Bone marrow (tissue), 2 donors: ENCODE measurements at regions not wholly inside any gene's neighbourhood (a gene's known extent, or its start where the extent isn't known, plus 50 kb on each side); places are given as distances from the start of the nearest gene placed in this dataset.
A peak's percentile ranks its signal among the peaks of the same experiment; 100 is the strongest.
"Not testable (repeated sequence)": the region's sequence is repeated elsewhere in the genome, so short reads cannot be mapped to it uniquely, and the experiment has no call there.

Experiments used
- DNase-seq, 2 donors: peaks; one replicate each; lab custom pipeline; 2025; lab: John Stamatoyannopoulos, UW

DNA sequence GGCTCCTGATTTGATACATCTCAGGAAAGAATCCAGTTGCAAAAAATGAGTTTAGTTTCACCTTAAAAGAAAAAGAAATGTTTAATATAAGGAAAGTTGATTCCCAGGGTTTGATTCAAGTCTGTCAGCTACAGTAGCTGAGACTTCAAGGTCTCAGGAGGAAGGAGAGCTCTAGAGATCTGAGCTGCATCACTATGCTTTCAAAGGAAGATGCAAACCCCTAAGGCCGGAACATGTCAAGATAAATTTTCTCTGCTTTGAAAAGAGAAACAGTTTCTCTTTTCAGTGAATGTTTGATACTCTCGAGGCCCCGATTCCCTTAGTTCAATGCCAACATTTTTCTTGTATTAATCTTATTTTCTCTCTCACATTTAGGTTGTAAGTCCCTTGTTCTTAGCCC, 128.6 kb downstream of the RGPD3 start:
- no peak for DNase-seq

DNA sequence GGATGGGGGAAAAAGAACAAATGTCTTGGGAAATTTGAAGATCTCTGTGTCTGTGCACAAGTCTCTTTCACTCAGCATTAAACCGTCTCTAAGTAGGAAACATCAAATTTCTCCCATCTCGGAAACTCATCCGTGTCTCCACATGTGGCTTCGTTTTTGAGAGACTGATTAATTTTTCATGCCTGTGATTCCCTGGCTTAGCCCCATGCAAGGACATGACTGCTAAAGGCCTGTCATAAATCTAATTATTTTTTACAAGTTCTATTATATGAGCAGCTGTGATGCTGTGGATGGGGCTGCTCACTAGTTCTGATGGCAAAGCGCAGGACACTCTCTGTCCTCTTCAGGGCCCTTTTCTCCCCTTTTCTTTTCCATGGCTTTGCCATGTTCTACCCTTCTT, 129.1 kb downstream of the RGPD3 start:
- no peak for DNase-seq

DNA sequence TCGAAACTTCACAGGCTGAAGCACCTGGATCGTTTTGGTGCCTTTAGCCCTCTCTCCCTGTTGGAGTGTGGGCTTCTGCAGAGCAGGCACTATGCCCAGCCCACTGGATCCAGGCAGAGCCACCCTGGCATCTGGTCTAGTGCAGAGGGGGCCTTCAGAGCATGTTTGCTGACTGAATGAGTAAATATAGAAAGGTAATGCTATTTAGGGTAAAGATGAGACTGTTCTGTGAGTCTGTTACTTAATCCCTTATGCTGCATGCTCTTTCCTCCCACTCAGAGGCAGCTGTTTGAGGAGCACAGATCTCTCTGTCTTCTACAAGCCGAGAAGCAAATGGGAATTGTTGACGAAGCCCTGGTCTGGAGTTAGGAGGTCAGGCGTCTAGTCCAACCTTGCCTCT, 130.2 kb downstream of the RGPD3 start:
- DNase-seq = no peak

- no peak for DNase-seq
Measured at GRCh38 chr2:106336737-106337136, 131.5 kb downstream of the RGPD3 start.

- DNase-seq = no peak
Measured at GRCh38 chr2:106336108-106336507, 132.1 kb downstream of the RGPD3 start.

DNA sequence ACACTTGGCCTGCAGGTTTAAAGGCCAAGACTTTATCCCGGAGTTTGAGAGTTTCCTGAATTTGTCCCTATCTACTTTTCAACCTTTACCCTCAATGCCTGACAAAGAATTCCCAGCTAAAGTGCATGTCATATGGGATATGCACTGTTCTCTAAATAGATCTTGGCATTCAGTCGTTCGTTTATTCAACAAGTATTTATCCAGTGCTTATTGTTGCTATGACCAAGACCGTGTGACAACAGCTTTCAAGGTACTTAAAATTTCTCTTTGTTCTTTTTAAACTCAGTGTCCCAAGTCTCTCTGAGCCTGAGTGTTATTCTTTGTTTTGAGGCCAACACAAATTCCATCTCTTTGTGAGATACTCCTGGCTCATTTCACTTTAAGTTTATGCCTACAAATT, 133.4 kb downstream of the RGPD3 start:
- DNase-seq = no peak

GRCh38 chr2:106333253-106333873, 134.8 kb downstream of the RGPD3 start:
- DNase-seq = not testable (repeated sequence)

DNA sequence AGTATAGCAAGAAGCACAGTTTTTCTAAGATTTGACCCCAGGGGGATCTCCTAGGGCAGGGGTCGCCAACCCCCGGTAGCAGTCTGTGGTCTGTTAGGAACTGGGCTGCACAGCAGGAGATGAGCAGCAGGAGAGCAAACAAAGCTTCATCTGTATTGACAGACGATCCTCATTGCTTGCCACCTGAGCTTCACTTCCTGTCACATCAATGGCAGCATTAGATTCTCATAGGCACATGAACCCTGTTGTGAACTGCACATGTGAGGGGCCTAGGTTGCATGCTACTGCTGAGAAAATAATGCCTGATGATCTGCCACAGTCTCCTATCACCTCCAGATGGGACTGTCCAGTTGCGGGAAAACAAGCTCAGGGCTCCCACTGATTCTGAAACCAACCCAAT, 136.2 kb downstream of the RGPD3 start:
- no peak for DNase-seq

- peak in 1 of 2 donors; percentile 7 for DNase-seq
Measured at GRCh38 chr2:106330384-106331261, 136.5 kb upstream of the UXS1 start.

- DNase-seq = no peak
Measured at GRCh38 chr2:106323337-106324013, 129.4 kb upstream of the UXS1 start.

- no peak for DNase-seq
Measured at GRCh38 chr2:106322281-106322680, 128.2 kb upstream of the UXS1 start.

DNA sequence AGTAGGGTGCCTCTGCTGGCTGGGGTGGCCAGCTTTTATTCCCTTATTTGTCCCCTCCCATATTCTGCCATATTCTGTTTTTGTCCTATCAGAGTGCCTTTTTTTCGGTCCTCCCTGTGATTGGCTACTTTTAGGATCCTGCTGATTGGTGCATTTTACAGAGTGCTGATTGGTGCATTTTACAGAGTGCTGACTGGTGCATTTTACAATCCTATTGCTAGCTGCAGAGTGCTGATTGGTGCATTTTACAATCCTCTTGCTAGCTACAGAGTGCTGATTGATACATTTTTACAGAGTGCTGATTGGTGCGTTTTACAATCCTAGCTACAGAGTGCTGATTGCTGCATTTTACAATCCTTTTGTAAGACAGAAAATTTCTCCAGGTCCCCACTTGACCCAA, 126.3 kb upstream of the UXS1 start:
- DNase-seq = not testable (repeated sequence)

GRCh38 chr2:106316915-106317314, 122.8 kb upstream of the UXS1 start:
- no peak for DNase-seq

- DNase-seq = no peak
Measured at GRCh38 chr2:106314444-106314843, 120.3 kb upstream of the UXS1 start.

DNA sequence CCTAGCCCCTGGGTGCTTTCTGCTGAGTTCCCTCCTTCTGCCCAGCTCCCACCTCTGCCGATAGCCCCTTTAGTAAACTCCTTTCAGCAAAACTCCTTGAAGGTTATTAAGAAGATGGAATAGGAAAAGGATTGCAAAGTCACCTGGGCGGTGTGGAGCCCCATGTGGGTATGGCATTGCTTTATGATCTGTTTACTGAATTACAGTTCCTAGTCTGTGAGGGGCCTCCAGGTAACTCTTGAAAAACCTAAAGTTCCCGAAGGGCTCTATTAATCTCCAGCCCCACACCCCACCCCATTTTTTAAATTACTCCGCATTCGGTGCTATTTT, 116.9 kb upstream of the UXS1 start:
- DNase-seq = no peak

DNA sequence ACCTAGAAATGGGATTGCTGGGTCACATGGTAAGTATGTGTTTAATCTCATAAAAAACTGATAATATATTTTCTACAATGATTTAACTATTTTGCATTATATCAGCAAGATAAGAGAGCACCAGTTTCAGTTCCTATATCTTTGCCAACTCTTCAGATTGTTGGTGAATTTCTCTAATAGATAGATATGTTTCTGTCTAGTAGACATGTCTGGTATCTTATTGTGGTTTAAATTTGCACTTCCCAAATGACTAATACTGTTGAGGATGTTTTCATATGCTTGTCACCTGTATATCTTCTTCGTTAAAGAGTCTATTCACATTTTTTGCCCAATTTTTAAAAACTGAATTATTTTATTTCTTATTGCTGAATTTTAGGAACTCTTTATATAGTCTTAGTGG, 113.8 kb upstream of the UXS1 start:
- DNase-seq = no peak

- no peak for DNase-seq
Measured at GRCh38 chr2:106306387-106306786, 112.3 kb upstream of the UXS1 start.

GRCh38 chr2:106304612-106305184, 110.6 kb upstream of the UXS1 start:
- DNase-seq = no peak

DNA sequence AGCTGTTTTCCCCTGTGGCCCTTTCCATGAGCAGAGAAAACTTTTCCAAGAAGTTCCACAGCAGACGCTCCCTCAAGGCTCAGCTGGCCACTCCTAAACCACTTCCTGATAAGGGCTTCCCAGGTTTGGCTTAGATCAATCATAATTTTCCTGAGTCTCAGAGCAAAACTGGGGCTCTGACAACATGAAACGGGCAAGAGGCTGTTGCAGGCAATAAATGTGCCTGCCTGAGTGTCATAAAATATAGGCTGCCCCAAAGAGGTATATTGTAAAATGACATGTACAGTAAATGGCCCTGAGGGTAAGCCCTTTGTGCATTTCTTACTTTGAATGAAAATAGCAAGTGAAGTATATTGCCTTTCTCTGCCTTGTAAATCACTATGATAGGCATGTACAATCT, 105.6 kb upstream of the UXS1 start:
- no peak for DNase-seq

GRCh38 chr2:106296182-106296815, 102.2 kb upstream of the UXS1 start:
- DNase-seq = no peak

GRCh38 chr2:106294182-106294581, 100.1 kb upstream of the UXS1 start:
- no peak for DNase-seq

DNA sequence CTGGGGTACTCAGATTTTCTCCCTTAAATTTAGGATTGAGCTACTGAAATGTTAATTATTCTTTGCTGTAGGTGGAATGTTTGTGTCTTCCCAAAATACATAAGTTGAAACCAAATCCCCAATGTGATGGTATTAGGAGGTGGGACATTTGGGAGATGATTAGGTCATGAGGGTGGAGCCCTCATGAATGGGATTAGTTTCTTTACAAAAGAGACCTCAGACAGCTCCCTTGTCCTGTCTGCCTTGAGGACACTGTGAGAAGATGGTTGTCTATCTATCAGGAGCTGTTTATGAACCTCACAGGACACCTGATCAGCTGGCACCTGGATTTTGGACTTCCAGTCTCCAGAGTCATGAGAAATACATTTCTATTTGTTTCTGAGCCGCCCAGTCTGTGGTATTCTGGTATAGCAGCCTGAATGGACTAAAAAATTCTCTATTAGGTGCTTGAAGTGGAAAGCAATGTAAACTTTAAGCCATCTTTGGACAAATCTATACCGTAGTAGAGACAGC, 99.2 kb upstream of the UXS1 start:
- no peak for DNase-seq
